Esophagus squamous epithelium (tissue), 4 donors: ENCODE measurements at regions not wholly inside any gene's neighbourhood (a gene's known extent, or its start where the extent isn't known, plus 50 kb on each side); places are given as distances from the start of the nearest gene placed in this dataset.

Experiments
- CTCF ChIP-seq, 6 experiments: fragments of 450-650 bp in 4 of 6; fragments of 200-600 bp in 2 of 6; sonication (generic) in 2 of 6; IDR thresholded peaks; one replicate each; pipeline ENCODE4 v1.5.1; 2016 to 2019; ENCODE audit warnings: antibody characterized with exemption in 6 of 6, mild to moderate bottlenecking in 4 of 6, moderate library complexity in 4 of 6
- POLR2A ChIP-seq, 4 donors: fragments of 450-650 bp; IDR thresholded peaks; one replicate each; pipeline ENCODE4 v1.6.1; 2017; ENCODE audit warnings: antibody characterized with exemption in 4 of 4, mild to moderate bottlenecking in 4 of 4, moderate library complexity in 3 of 4

- TF ChIP-seq CTCF (IDR thresholded peaks at IDR 0.05) (no peak), POLR2A (IDR thresholded peaks at IDR 0.05) (no peak)
Measured at GRCh38 chr16:79982862-79983261, 382.3 kb upstream of the MAF start.
